ENCODE measurements at regions not wholly inside any gene's neighbourhood (a gene's known extent, or its start where the extent isn't known, plus 50 kb on each side); places are given as distances from the start of the nearest gene placed in this dataset.

DNA sequence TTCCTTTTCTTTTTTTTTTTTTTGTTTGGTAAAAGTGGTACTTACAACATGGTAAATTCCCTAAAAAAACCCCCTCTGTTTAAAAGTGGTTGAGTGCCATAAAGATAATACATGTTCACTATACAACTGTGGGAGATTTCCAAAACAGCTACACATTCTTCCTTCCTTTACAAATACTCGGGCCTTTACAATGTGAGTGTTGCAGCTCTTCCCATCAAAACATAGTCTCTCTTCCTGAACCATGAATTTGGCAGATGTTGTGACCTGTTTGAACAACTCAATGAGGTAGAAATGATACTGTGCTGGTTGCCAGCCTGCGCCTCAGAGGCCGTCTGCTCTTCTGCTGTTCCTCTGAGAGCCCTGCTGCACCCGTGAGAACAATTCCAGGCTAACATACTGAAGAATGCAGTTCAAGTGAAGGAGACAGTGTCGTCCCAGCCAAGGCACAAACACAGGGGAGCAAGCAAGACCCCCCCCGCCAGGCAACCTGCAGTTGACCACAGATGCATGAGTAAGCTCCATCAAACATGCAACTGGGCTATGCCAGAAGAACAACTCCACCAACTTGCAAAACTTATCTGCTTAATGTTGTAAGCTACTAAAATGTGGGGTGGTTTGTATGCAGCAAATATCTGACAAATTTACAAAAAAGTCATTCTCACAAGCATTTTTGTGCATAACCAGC is 645.0 kb downstream of the PCDH7 start:
- DNase-seq (ENCODE audit: low read depth, low spot score) = no peak

GRCh38 chr4:31366041-31366440 is 645.9 kb downstream of the PCDH7 start:
- DNase-seq (ENCODE audit: low read depth, low spot score) = no peak

DNA sequence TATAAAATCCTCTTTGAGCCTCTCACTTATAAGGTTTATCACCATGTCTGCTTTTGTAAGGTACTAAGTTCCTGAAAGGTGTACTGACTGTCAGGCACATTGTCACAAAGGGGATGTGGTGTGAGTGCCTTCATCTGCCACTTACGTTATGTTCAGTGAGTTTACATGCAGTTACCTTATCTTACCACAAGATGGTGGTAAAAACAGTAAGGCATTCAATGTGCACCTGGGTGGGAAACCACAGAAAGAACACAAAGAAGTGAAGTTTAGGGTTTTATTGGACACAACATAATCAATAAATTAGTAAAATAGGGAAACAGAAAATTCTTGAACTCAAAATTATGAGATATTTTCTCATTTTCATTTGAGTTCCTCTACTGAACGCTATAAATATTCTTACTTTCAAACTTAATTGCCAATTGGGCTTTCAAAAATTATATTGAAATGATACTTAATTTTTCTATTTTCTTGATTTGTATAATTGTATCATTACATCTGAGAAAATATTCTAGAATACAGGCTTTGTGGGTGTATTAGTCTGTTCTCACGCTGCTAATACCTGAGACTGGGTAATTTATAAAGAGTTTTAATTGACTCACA is 650.8 kb downstream of the PCDH7 start:
- peak; percentile 10 for DNase-seq (ENCODE audit: low read depth, low spot score)

DNA sequence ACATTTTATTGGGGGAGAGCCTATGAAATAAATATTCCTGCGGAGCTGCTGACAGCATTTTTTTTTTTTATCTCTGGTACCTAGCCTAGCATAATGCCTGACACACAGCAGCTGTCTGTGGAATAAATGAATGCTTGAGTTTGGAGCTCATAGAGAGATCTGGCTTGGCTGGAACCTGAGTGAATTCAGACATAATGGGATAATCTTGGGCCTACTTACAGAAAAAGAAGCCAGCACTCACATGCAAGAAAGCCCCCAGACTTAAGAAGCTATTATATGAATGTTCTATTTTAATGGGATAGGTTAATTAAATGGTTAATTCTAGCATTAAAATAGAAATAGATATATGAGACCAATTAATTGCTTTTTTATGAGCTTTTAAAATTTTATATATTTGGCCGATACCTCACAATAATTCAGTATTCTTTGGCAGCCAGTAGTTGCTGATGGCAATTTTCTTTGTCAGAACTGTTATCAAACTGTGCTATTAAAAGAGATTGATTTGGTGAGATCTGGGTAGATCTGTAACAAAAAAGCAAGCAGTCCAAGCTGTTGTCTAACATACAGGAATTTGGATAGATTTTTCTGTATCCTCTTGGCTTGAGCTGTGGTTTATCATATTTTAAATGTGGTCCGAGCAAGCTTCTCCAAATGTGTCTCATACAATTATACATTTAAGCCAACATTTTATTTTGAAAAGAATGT is 654.2 kb downstream of the PCDH7 start:
- no peak for DNase-seq (ENCODE audit: low read depth, low spot score)

GRCh38 chr4:31375936-31376335 is 655.8 kb downstream of the PCDH7 start:
- no peak for DNase-seq (ENCODE audit: low read depth, low spot score)

DNA sequence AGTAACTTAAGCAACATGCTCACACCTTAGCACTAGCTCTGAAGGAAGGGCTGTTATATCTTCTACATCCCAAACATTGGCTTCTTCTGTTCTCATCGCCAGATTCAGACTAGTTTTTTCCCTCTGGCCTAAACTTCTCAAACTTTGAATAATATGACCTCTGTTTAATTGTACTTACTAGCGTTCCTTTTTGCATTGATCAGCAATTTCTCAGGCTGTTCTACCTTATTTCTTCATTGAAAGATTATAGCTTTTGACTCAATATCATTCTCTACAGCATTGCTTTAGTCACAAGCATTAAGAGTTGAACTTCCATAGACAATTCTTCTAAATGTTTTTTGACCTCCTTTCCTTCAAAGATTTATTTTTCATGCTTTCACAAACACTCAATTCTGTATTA is 659.2 kb downstream of the PCDH7 start:
- no peak for DNase-seq (ENCODE audit: low read depth, low spot score)

GRCh38 chr4:31383767-31384166 is 663.6 kb downstream of the PCDH7 start:
- DNase-seq (ENCODE audit: low read depth, low spot score) = no peak

DNA sequence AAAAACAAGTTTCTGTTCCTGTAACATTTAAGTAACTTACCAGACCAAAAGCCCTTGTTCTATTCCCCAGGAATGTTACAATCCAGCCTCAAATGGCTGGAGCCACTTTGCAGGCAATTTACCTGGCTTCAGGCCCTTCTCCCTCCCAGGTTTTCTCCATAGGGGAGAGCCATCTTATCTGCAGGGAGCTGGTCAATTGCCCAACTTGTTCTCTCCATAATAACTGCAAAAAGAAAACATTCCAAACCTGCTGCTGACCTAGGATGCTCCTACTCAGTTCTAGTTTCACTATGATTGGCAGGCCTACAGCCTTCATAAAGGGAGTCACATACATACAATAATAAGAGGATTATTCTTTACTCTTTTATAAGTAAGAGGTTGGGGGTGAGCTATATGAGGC is 670.7 kb downstream of the PCDH7 start:
- DNase-seq (ENCODE audit: low read depth, low spot score) = no peak

DNA sequence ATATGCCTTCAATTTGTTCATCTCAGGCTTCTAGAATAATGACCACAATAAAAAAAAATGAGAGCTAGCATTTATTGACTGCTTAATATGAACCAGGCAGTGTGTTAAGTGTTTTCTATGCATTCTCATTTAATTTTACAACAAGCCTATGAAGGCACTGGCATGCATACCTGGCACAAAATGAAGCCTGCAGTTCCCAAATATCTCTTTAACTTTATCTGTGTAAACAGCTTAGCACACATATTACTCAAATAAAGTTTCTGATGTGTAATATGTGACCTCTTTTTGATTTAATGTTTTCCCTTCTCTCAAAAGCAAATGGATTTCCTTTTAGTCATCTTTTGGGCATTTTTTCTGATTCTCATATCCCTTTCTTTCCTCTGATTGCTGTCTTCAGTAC is 671.8 kb downstream of the PCDH7 start:
- DNase-seq (ENCODE audit: low read depth, low spot score) = no peak

GRCh38 chr4:31392923-31393322 is 672.8 kb downstream of the PCDH7 start:
- DNase-seq (ENCODE audit: low read depth, low spot score) = no peak

- peak; percentile 15 for DNase-seq (ENCODE audit: low read depth, low spot score)
Measured at GRCh38 chr4:31408121-31408520, 688.0 kb downstream of the PCDH7 start.

DNA sequence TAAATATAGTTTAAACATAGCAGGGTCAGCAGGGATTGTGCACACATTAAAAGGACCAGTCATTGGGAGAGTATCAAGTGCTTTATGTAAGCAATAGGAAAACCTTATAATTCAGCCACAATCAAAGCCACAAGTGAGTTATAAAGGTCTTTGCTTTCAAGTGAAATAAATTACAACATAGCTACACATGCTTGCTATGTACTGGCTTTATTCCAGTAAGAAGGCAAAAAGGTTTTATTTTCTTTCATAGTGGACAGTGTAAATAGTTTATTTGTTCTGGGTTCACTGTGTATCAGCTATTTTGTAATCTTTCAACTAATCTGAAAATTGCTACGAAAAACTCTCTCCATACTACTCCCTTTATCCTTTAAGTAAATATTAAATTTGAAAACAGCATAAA is 691.4 kb downstream of the PCDH7 start:
- DNase-seq (ENCODE audit: low read depth, low spot score) = no peak

- DNase-seq (ENCODE audit: low read depth, low spot score) = no peak
Measured at GRCh38 chr4:31415629-31416028, 695.5 kb downstream of the PCDH7 start.

GRCh38 chr4:31416498-31416897 is 696.3 kb downstream of the PCDH7 start:
- no peak for DNase-seq (ENCODE audit: low read depth, low spot score)

GRCh38 chr4:31417040-31417439 is 696.9 kb downstream of the PCDH7 start:
- DNase-seq (ENCODE audit: low read depth, low spot score) = no peak

DNA sequence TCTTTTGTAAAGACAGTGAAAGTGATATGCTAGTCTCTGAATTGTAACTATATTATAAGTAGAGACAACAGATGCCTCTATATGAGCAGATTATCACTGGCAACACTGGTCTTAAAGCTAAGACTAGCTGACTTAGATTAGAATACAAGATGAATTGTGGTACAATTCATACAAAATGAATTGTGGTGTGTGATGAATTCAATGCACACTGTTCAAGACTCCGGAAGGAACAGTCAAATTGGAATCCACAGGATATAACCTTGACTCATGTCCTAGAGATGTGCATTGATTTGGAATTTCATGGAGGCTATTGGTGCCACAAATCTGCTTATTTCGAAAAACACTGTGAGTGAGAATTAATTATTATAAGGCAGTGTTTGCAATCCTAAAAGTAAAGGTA is 701.8 kb downstream of the PCDH7 start:
- no peak for DNase-seq (ENCODE audit: low read depth, low spot score)

GRCh38 chr4:31427691-31428090 is 707.5 kb downstream of the PCDH7 start:
- no peak for DNase-seq (ENCODE audit: low read depth, low spot score)

DNA sequence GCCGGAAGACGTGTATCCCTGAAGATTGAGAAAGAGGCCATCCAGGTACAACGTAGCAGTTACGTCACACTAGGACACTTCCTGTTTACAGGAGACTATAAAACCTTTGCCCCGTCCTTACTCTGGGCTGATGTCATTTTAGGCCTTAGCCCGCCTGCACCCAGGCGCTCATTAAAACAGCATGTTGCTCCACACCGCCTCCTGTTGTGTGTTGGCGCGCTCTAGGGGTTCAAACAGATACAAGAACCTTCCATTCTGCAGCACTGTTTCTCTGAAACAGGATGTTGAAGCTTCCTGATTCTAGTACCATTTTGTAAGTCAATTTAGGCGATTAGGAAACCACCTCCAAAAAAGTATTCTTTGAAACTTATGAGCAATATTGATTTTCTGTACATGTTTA is 722.1 kb downstream of the PCDH7 start:
- DNase-seq (ENCODE audit: low read depth, low spot score) = no peak

- no peak for DNase-seq (ENCODE audit: low read depth, low spot score)
Measured at GRCh38 chr4:31445526-31445925, 725.4 kb downstream of the PCDH7 start.

DNA sequence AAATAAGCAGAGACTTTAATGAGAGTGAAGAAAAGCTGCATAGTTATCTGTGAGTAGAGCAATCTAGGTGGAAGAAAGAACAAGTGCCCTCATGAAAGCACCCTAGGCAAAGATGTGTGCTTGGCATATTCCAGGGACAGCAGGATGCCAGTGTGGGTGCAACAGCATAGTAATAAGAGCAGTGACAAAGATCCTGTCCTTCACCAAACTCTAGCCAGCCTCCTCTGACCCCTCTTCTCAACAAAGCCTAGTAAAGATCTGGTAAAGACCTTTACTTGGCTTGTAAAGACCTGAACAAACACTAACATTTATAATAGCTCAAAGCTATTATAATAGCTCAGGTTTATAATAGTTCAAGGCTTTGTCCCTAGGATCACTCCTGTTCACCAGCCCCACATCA is 735.4 kb downstream of the PCDH7 start:
- no peak for DNase-seq (ENCODE audit: low read depth, low spot score)

DNA sequence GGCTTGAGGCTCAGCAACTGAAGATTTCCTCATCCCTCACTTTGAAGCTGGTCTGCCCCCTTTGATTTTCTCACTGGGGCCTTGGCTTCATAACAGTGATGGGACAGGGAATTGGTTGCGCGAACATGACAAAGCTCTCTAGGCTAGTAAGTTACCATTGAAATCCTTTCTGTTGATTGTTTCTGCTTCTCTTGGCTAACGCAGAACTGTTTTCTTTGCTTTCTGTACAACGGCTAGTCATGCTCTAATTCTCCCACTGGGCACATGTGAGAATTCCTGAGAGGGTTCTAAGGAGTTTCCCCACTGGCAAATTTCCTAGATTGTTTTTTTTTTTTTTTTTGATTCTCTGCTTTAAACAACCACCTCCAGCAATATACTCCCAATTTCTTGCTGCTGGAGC is 738.6 kb downstream of the PCDH7 start:
- DNase-seq (ENCODE audit: low read depth, low spot score) = no peak

- no peak for DNase-seq (ENCODE audit: low read depth, low spot score)
Measured at GRCh38 chr4:31461421-31461820, 741.3 kb downstream of the PCDH7 start.

- no peak for DNase-seq (ENCODE audit: low read depth, low spot score)
Measured at GRCh38 chr4:31467781-31468180, 747.6 kb downstream of the PCDH7 start.
